VCaP (cell line): ENCODE measurements at regions not wholly inside any gene's neighbourhood (a gene's known extent, or its start where the extent isn't known, plus 50 kb on each side); places are given as distances from the start of the nearest gene placed in this dataset.

Source experiments
- H3K27ac ChIP-seq: fragments of 450-650 bp; 2 replicates; pipeline ENCODE4 v1.5.1; 2017
- TF ChIP-seq, protein P1 (sequence below): fragments of 450-650 bp; conservative IDR thresholded peaks from 2 replicates; pipeline ENCODE4 v1.5.1; 2017; ENCODE audit warnings: mild to moderate bottlenecking, moderate library complexity

GRCh38 chr9:105178076-105178475 lies 66.4 kb upstream of the SLC44A1 start:
- H3K27ac ChIP-seq: no peak overlapping the region
- TF ChIP-seq, protein P1, sequence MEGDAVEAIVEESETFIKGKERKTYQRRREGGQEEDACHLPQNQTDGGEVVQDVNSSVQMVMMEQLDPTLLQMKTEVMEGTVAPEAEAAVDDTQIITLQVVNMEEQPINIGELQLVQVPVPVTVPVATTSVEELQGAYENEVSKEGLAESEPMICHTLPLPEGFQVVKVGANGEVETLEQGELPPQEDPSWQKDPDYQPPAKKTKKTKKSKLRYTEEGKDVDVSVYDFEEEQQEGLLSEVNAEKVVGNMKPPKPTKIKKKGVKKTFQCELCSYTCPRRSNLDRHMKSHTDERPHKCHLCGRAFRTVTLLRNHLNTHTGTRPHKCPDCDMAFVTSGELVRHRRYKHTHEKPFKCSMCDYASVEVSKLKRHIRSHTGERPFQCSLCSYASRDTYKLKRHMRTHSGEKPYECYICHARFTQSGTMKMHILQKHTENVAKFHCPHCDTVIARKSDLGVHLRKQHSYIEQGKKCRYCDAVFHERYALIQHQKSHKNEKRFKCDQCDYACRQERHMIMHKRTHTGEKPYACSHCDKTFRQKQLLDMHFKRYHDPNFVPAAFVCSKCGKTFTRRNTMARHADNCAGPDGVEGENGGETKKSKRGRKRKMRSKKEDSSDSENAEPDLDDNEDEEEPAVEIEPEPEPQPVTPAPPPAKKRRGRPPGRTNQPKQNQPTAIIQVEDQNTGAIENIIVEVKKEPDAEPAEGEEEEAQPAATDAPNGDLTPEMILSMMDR: no peak

- TF ChIP-seq, protein P1: no peak
- H3K27ac ChIP-seq: no peak overlapping the region
These were observed 56.7 kb upstream of the SLC44A1 start for GRCh38 chr9:105187781-105188180.

- TF ChIP-seq, protein P1: no peak
These were observed 55.7 kb upstream of the SLC44A1 start for GRCh38 chr9:105188746-105189145.

GRCh38 chr9:105191508-105192121 lies 52.8 kb upstream of the SLC44A1 start:
- no peak overlapping the region for H3K27ac ChIP-seq
- TF ChIP-seq, protein P1: no peak

More at GRCh38 chr9:105188746-105189145, 55.7 kb upstream of the SLC44A1 start:
- no peak overlapping the region for H3K27ac ChIP-seq

GRCh38 chr9:105193560-105193959 lies 50.9 kb upstream of the SLC44A1 start:
- TF ChIP-seq, protein P1: no peak
- no peak overlapping the region for H3K27ac ChIP-seq

DNA sequence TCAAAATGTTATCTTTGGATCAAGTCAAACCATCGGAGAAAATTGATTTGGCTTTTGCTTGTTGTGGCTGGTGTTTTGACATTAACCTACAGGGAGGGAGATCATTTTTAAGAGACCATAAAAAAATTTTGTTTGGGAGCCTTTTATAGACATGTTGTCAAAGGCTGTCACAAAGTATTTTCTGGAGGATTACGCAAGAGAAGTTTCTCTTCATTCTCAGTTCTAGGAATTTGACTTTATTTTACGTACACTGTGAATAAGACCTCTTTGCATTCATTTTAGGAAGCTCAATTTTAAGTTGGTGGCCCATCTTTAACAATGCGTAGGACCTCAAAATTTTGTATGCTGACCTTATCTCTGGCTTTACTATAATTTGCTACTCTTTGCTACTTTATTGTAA lies 50.2 kb upstream of the SLC44A1 start:
- TF ChIP-seq, protein P1: no peak
- no peak overlapping the region for H3K27ac ChIP-seq
